PC-3 (cell line): ENCODE measurements at regions not wholly inside any gene's neighbourhood (a gene's known extent, or its start where the extent isn't known, plus 50 kb on each side); places are given as distances from the start of the nearest gene placed in this dataset.

ENCODE experiments used
- CTCF ChIP-seq: fragments of 300-600 bp; sonication (generic); conservative IDR thresholded peaks from 2 replicates; pipeline ENCODE4 v1.5.1; 2017; ENCODE audit warnings: antibody characterized with exemption, low read depth, mild to moderate bottlenecking, low read length
- EZH2 ChIP-seq: fragments of 300-600 bp; sonication (generic); IDR thresholded peaks from one replicate; pipeline ENCODE4 v1.6.1; 2017; ENCODE audit warnings: antibody characterized with exemption, mild to moderate bottlenecking, low read length; ENCODE audit not compliant: unreplicated experiment
- EZH2phosphoT487 ChIP-seq: fragments of 300-600 bp; sonication (generic); IDR thresholded peaks from 2 replicates; pipeline ENCODE4 v1.6.1; 2018; ENCODE audit warnings: mild to moderate bottlenecking, antibody characterized with exemption, low read length, borderline replicate concordance

GRCh38 chr6:45789238-45789637, 226.4 kb downstream of the CLIC5 start:
- no peak for TF ChIP-seq EZH2phosphoT487
- no peak for TF ChIP-seq CTCF
- TF ChIP-seq EZH2, result no peak
